GM08714 (cell line): ENCODE measurements at regions not wholly inside any gene's neighbourhood (a gene's known extent, or its start where the extent isn't known, plus 50 kb on each side); places are given as distances from the start of the nearest gene placed in this dataset.

ENCODE experiments used
- H3K4me3 ChIP-seq: fragments of 200-500 bp; sonication (Bioruptor generic); 2 replicates; pipeline ENCODE4 v1.5.1; 2014; ENCODE audit warnings: mild to moderate bottlenecking, low read length, inconsistent platforms
- ZNF274 ChIP-seq: IDR thresholded peaks from 2 replicates; pipeline ENCODE4 v1.6.1; 2012; ENCODE audit warnings: mild to moderate bottlenecking, low read depth, low read length

DNA sequence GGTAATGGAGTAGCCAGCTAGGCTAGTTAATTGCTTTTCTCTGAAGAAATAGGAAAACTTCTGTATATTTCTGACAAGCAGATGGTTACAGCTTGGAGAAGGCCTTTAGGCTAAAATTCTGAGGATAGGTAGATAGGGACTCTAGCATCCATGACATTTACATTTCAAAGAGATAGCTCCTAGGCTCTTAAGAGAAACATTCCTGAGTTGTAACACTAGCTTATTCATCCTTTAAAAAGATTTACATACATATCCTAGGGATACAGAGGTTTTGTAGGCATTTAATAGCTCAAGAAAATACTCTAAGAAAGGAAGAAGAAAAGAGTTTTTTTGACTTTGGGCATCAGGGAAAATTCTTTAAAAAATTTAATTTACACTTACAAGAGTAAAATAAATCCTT is 130.9 kb upstream of the CCDC179 start:
- H3K4me3 ChIP-seq, result no peak overlapping the region
- TF ChIP-seq ZNF274, result no peak

- no peak overlapping the region for H3K4me3 ChIP-seq
- no peak for TF ChIP-seq ZNF274
Observed at GRCh38 chr11:23006730-23007129, 146.5 kb upstream of the CCDC179 start.

DNA sequence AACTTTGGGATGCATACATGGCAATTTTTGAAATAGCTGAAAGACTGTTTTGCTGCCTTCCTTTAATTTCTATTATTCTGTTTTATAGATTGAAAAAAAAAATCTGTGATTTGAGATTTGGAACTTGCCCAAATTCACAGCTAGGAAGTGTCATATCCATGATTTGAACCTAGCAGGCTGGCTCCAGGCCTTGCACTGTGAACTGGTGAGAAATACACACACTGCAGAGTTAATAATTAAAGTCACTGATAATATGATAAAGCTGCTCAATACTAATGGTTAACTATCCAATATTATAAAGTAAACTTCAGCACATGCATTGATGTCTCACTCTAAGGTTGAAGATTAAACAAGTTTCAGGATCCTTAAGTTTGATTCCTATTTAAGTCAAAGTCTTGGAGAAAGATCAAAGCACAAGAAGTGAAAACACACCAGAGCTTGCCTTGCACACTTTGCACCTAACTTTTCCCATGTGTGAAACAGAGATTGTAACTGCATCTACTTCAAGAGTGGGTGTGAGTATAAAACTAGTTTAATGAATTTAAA is 150.6 kb upstream of the CCDC179 start:
- H3K4me3 ChIP-seq, result no peak overlapping the region
- TF ChIP-seq ZNF274, result no peak

DNA sequence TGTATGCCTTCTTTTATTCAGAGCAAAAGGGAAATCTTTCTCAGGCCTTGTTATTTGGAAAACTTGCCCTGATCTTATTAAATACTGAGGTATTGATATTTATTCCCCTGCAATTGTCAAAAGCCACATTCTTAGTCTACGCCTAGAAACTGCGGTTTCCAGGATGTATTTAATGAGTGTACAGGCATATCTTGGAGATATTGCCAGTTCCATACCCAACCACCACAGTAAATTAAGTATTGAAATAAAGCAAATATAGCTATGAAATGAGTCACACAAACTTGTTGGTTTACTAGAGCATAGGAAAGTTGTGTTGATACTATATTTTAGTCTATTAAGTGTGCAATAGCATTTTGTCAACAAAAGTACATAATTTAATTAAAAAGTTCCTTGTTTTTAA is 152.7 kb upstream of the CCDC179 start:
- TF ChIP-seq ZNF274, result no peak

GRCh38 chr11:23013509-23013908 is 153.2 kb upstream of the CCDC179 start:
- H3K4me3 ChIP-seq, result no peak overlapping the region
- no peak for TF ChIP-seq ZNF274

More for the DNA sequence above, 152.7 kb upstream of the CCDC179 start:
- H3K4me3 ChIP-seq, result no peak overlapping the region

- no peak for TF ChIP-seq ZNF274
- no peak overlapping the region for H3K4me3 ChIP-seq
Observed at GRCh38 chr11:23021287-23021863, 161.1 kb upstream of the CCDC179 start.

GRCh38 chr11:23022854-23023253 is 162.6 kb upstream of the CCDC179 start:
- no peak overlapping the region for H3K4me3 ChIP-seq

GRCh38 chr11:23023319-23023718 is 163.0 kb upstream of the CCDC179 start:
- H3K4me3 ChIP-seq, result no peak overlapping the region
- TF ChIP-seq ZNF274, result no peak

More at GRCh38 chr11:23022854-23023253, 162.6 kb upstream of the CCDC179 start:
- TF ChIP-seq ZNF274, result no peak

GRCh38 chr11:23041001-23041503 is 180.8 kb upstream of the CCDC179 start:
- no peak for TF ChIP-seq ZNF274
- no peak overlapping the region for H3K4me3 ChIP-seq

GRCh38 chr11:23058656-23059055 is 198.4 kb upstream of the CCDC179 start:
- no peak for TF ChIP-seq ZNF274
- no peak overlapping the region for H3K4me3 ChIP-seq

DNA sequence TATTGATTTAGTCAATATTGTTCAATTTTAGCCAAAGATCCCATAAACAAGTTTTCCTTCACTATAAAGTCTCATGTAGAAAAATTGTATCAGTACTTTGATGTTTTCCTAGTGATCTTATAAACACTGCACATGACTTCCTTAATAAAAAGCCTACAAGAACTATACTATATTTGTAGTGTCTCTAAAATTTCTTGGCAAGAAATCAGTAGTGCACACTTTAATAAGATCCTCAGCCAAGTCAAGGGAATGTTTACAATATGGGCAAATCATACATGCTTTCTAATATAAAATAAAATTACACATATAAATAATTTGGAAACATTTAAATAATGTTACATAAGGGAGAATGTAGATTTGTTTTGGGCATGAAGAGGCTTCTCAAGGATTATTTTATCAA is 203.0 kb upstream of the CCDC179 start:
- no peak for TF ChIP-seq ZNF274
- no peak overlapping the region for H3K4me3 ChIP-seq

GRCh38 chr11:23078289-23078971 is 218.2 kb upstream of the CCDC179 start:
- TF ChIP-seq ZNF274, result no peak
- peak overlapping the region; percentile 22; the same call in 1 of the 2 replicates for H3K4me3 ChIP-seq

DNA sequence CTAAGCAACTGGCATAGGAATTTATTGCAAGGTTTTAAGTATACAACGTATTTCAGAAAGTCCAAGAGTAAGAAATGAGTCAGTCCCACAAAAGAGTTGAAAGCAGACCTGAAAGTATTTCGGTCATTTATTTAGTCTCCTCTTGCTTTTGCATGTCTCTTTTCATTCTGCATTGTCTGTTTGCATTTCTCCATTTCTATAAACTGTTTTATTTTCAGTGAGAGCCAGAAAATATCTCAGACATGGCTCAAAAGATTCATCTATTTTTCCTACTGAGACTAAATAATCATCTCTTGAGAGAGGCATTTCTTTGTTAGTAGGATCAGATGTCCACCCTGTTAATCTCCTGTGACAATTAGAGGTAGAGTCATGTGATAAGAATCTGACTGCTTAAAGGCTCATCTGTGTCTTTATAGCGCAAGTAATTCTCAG is 219.1 kb upstream of the CCDC179 start:
- TF ChIP-seq ZNF274, result no peak
- H3K4me3 ChIP-seq, result no peak overlapping the region; the same call in 1 of the 2 replicates

DNA sequence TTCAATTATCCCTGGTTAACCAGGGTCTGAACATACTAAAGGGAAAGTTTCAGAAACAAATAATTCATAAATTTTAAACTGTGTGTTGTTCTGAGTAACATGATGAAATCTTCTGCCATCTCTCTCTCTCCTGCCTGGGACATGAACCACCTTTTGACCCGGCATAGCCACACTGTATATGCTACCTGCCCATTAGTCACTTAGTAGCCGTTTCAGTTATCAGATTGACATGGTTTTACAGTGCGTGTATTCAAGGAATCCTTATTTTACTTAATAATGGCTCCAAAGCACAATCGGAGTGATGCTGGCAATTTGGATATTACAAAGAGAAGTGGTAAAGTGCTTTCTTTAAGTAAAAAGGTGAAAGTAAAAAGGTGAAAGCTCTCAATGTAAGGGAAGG is 227.1 kb upstream of the CCDC179 start:
- H3K4me3 ChIP-seq, result no peak overlapping the region
- TF ChIP-seq ZNF274, result no peak

GRCh38 chr11:23090659-23091058 is 230.4 kb upstream of the CCDC179 start:
- TF ChIP-seq ZNF274, result no peak

GRCh38 chr11:23095650-23096189 is 235.4 kb upstream of the CCDC179 start:
- TF ChIP-seq ZNF274, result no peak
- H3K4me3 ChIP-seq, result no peak overlapping the region

More at GRCh38 chr11:23090659-23091058, 230.4 kb upstream of the CCDC179 start:
- H3K4me3 ChIP-seq, result no peak overlapping the region
